Suprapubic skin (tissue), 4 donors: ENCODE measurements at regions not wholly inside any gene's neighbourhood (a gene's known extent, or its start where the extent isn't known, plus 50 kb on each side); places are given as distances from the start of the nearest gene placed in this dataset.

Experiments used
- EP300 ChIP-seq: sonication (generic); formaldehyde crosslinking; IDR thresholded peaks from one replicate; pipeline ENCODE4 v1.6.1; 2017; ENCODE audit warnings: antibody characterized with exemption
- POLR2AphosphoS5 ChIP-seq, 3 donors: sonication (generic); formaldehyde crosslinking; IDR thresholded peaks; one replicate each; pipeline ENCODE4 v1.6.1; 2017; ENCODE audit warnings: antibody characterized with exemption in 3 of 3

GRCh38 chr7:109545686-109546085 is 976.0 kb downstream of the DNAJB9 start:
- TF ChIP-seq POLR2AphosphoS5 (IDR thresholded peaks at IDR 0.05) = no peak
- no peak for TF ChIP-seq EP300
